ENCODE measurements at regions not wholly inside any gene's neighbourhood (a gene's known extent, or its start where the extent isn't known, plus 50 kb on each side); places are given as distances from the start of the nearest gene placed in this dataset.

GRCh38 chr5:67490543-67491321 is 294.1 kb upstream of the CD180 start:
- DNase-seq, result no peak

GRCh38 chr5:67488885-67489284 is 292.3 kb upstream of the CD180 start:
- no peak for DNase-seq

GRCh38 chr5:67487862-67488261 is 291.3 kb upstream of the CD180 start:
- DNase-seq, result no peak

GRCh38 chr5:67483453-67484030 is 286.9 kb upstream of the CD180 start:
- DNase-seq, result no peak

GRCh38 chr5:67481362-67481761 is 284.8 kb upstream of the CD180 start:
- DNase-seq, result no peak

GRCh38 chr5:67478337-67478736 is 281.7 kb upstream of the CD180 start:
- no peak for DNase-seq

- DNase-seq, result no peak
Observed at GRCh38 chr5:67476995-67477394, 280.4 kb upstream of the CD180 start.

- DNase-seq, result no peak
Observed at GRCh38 chr5:67476531-67476930, 279.9 kb upstream of the CD180 start.

GRCh38 chr5:67475489-67475888 is 278.9 kb upstream of the CD180 start:
- DNase-seq, result no peak

- DNase-seq, result no peak
Observed at GRCh38 chr5:67474597-67475238, 278.1 kb upstream of the CD180 start.

- DNase-seq, result no peak
Observed at GRCh38 chr5:67467110-67467509, 270.5 kb upstream of the CD180 start.

GRCh38 chr5:67465537-67466207 is 269.1 kb upstream of the CD180 start:
- DNase-seq, result no peak

- no peak for DNase-seq
Observed at GRCh38 chr5:67462147-67462546, 265.5 kb upstream of the CD180 start.

- DNase-seq, result no peak
Observed at GRCh38 chr5:67459253-67459652, 262.7 kb upstream of the CD180 start.

- no peak for DNase-seq
Observed at GRCh38 chr5:67455970-67456369, 259.4 kb upstream of the CD180 start.

GRCh38 chr5:67454957-67455561 is 258.5 kb upstream of the CD180 start:
- no peak for DNase-seq

GRCh38 chr5:67453111-67453905 is 256.7 kb upstream of the CD180 start:
- no peak for DNase-seq

- DNase-seq, result no peak
Observed at GRCh38 chr5:67451640-67452279, 255.2 kb upstream of the CD180 start.

GRCh38 chr5:67447732-67448131 is 251.1 kb upstream of the CD180 start:
- DNase-seq, result no peak

GRCh38 chr5:67437905-67438845 is 241.6 kb upstream of the CD180 start:
- no peak for DNase-seq

GRCh38 chr5:67435032-67435431 is 238.4 kb upstream of the CD180 start:
- no peak for DNase-seq

Data from CD4-positive, alpha-beta T cell treated with Interleukin-4 for 1 hour (primary cell).